ENCODE measurements at regions not wholly inside any gene's neighbourhood (a gene's known extent, or its start where the extent isn't known, plus 50 kb on each side); places are given as distances from the start of the nearest gene placed in this dataset.

GRCh38 chr1:110800079-110800478 lies 72.9 kb upstream of the CD53 start:
- Histone ChIP-seq H3K4me1 (ENCODE audit: insufficient read depth, low read length) (no peaks in the 10 kb centered on the region), H3K14ac (ENCODE audit: insufficient read depth, low read length) (no peak overlapping the region), H2BK120ac (ENCODE audit: low read depth, low read length, poor library complexity, severe bottlenecking) (no peak overlapping the region), H3K79me1 (ENCODE audit: insufficient read depth, low read depth, low read length, poor library complexity, severe bottlenecking) (no peaks in the 10 kb centered on the region), H4K91ac (ENCODE audit: insufficient read length, low read depth, low read length) (no peak overlapping the region), H4K20me1 (ENCODE audit: control insufficient read depth, insufficient read depth, insufficient read length) (no peaks in the 10 kb centered on the region), H3K18ac (ENCODE audit: insufficient read length, low read depth, low read length) (no peak overlapping the region), H2AK5ac (ENCODE audit: insufficient read length, low read length) (no peak overlapping the region), H3K9me3 (ENCODE audit: control insufficient read depth, low read depth, low read length) (no peaks in the 10 kb centered on the region), H2BK12ac (ENCODE audit: insufficient read length, low read depth, low read length) (no peak overlapping the region), H2BK15ac (ENCODE audit: low read depth, low read length) (no peak overlapping the region), H4K8ac (replicated peaks; ENCODE audit: insufficient read length, low read depth, low read length) (no peak overlapping the region), H3K23ac (ENCODE audit: insufficient read length, low read depth, low read length) (no peak overlapping the region), H3K56ac (ENCODE audit: insufficient read length, low read depth, low read length) (no peak overlapping the region), H2AFZ (ENCODE audit: low read length) (no peak overlapping the region), H3T11ph (ENCODE audit: low read length) (no peak overlapping the region), H3K9ac (ENCODE audit: extremely low read depth, insufficient read length, low read length) (no peak overlapping the region), H3K27me3 (ENCODE audit: insufficient read depth, low read length) (no peaks in the 10 kb centered on the region), H3K27ac (ENCODE audit: insufficient read length, low read depth, low read length) (no peak overlapping the region), H4K5ac (ENCODE audit: insufficient read length, low read depth, low read length) (no peak overlapping the region), H3K4ac (ENCODE audit: low read depth, low read length) (no peak overlapping the region), H2BK5ac (ENCODE audit: insufficient read length, low read length) (no peak overlapping the region), H3K23me2 (ENCODE audit: insufficient read length, low read depth, low read length, poor library complexity, severe bottlenecking) (no peaks in the 10 kb centered on the region), H2BK20ac (ENCODE audit: low read depth, low read length, poor library complexity, severe bottlenecking) (no peak overlapping the region), H3K79me2 (ENCODE audit: insufficient read depth, low read length) (no peaks in the 10 kb centered on the region), H3K4me2 (ENCODE audit: insufficient read depth, insufficient read length, low read length) (no peak overlapping the region)
- Mint-ChIP-seq H3K9me3 (peaks cover 4 to 42% of the 10 kb centered on the region in 2 experiments; a peak in 4 of 5 replicates), H3K36me3 (ENCODE audit: insufficient read depth in 1 of 3, low read depth in 3 of 3) (no peaks in the 10 kb centered on the region), H3K27me3 (ENCODE audit: low read depth) (peaks cover 15% of the 10 kb centered on the region), H3K4me3 (no peak overlapping the region), H3K4me1 (no peaks in the 10 kb centered on the region), H3K27ac (no peak overlapping the region)
- no peak for DNase-seq
- no CpG with 5 or more reads among the region's 2 CpGs for WGBS (ENCODE audit: extremely low coverage, insufficient read length, low lambda C conversion rate)
- TF ChIP-seq CTCF (conservative IDR thresholded peaks at IDR 0.05), result no peak
